HG02981 (cell line): ENCODE measurements at regions not wholly inside any gene's neighbourhood (a gene's known extent, or its start where the extent isn't known, plus 50 kb on each side); places are given as distances from the start of the nearest gene placed in this dataset.

Experiments used
- ATAC-seq: cut with Tn5 transposase; IDR thresholded peaks from one replicate; pipeline ENCODE4 v1.9.1; 2021; ENCODE audit warnings: mild to moderate bottlenecking, moderate library complexity; ENCODE audit not compliant: unreplicated experiment

DNA sequence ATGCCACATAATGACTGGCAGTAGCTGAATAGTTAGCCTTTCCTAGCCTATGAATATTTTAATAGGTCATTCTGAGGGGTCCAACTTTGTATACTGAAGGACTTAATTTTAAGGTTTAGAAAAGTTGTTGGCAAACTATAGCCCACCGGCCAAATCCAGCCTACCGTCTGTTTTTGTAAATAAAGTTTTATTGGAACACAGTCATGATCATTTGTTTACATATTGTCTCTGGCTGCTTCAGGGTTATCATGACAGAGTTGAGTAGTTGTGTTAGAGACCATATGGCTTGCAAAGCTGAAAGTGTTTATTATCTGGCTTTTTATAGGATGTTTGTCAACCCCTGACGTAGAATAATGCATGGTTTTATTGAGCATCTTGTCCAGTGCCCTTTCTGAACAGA lies 73.4 kb downstream of the NTMT2 start:
- ATAC-seq, result no peak

DNA sequence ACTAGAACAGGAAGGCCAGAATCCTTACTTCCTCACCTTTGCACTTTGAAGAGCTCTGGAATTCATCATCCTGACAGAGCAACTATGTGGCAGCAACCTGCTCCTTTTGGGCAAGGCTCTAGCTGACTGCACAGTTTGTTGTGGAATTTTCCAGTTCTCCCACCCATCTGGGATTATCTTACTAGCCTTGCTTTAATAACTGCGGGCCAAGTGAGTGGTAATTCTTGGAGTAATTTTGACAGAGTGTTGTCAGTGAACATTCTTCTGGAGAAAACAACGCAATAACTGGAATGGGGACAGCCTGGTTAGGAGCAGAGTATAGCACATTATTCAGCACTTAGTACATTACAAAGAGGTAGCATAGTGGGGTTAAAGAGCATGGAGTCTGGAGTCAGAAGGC lies 75.3 kb downstream of the NTMT2 start:
- no peak for ATAC-seq

DNA sequence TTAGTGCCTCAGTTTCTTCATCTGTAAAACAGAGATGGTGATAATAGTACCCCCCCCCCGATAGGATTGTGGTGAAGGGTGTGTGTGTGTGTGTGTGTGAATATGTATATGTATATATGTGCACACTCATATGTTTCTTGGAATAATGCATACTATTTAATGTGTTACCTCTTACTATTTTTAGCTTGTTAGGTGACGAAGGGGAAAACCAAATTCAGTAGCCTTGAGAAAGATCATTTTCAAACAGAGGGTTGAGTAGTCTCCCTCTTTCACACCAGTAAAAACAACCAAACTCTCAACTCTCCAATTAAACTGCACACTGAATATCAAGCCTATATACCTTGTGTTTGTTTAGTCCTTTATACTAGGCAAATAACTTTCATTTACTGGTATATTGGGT lies 75.7 kb downstream of the NTMT2 start:
- no peak for ATAC-seq

DNA sequence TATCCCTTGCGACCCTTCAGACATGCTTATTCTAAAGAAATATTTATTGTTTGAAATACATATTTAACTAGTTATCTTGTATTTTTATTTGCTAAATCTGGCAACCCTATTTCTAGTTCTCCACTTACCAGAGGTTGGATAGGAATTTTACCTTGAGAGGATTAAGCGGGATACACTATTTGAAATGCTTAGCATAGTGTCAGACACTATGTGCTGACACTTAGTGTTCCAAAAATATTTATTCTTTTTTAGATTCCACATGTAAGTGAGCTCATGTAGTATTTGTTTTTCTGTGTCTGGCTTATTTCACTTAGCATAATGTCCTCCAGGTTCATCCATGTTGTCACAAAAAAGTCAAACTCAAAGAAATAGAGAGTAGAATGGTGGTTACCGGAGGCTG lies 78.7 kb downstream of the NTMT2 start:
- ATAC-seq, result no peak

DNA sequence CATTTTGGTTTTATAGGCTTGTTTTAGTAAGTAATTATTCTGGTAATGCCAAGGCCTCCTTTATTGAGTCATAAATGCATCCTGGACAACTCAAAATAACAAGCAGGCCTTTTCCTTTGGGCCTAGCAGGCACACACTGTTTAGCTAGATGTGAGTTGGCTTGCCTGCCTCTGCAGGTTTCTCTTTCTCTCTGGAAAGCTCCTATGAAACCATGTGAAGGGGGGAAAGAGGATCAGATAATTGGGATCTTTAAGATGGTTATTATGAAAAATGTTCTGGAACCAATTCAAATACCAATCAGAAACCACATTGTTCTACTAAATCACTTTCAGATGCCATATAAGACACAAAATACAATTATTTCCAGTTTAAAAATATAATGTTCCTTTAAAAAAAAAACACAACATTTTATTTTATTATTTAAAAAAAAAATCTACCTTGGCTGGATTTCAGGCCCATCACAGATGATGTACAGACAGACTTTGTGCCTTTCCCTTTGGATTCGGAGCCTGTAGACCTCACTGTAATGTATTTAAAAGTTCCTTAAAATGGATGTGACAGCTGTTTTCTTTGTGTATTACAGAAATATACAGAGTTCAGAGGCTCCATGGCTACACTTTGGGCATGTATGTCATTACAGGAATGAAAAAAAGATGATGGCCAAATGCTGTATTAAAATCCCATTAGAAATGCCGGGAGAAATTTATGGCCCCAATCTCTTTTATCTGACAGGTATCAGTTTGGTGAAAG lies 80.2 kb downstream of the NTMT2 start:
- no peak for ATAC-seq

DNA sequence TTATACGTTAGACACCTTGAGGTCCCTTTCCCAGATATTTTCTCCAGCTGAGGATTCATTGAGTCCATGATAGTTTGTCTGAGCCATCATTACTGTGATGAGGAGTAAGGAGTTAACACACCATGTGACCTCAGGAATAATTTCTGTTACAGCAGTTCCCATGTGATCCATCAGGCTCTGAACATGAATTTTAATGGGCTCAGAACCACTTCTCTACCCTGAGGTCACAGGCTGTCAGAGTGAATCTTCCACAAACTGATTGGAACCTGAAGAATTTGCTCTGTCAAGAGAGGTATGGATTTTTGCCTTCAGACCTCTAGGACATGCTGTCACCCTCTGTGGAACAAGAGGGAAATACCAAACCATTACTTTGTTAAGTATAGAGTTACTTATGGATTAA lies 81.0 kb downstream of the NTMT2 start:
- ATAC-seq, result no peak

DNA sequence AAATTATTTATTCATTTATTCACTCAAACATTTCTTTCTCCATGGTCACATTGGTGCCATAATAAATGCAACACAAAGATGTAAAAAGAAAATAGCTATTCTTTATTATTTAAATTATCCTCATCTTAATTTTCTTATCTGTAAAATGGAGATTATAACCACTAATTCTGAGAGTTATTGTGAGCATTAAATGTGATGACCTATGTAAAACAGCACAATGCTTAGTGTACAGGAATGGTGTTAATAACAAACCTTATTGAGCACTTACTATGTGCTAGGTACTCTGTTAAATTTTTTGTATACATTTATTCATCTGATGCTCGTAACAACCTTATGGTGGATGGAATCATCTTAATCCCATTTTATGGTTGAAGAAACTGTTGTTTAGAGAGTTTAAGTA lies 84.6 kb downstream of the NTMT2 start:
- ATAC-seq, result no peak

DNA sequence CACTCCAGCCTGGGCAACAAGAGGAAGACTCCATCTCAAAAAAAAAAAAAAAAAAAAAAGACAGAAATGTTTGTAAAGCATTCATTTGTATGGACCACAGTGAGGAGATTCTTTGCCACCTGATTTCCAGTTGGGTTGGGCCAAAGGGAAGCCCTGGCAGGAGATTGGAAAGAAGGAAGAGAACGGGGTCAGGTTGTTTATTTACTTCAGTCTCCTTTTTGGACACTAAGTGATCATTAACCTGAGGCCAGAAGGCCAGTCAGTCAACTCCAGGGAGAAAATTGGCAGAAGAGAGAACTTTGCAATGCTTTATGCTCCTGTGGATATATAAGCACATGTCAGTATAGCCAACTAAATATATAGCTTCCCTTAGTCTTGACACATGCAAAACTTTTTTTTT lies 85.9 kb downstream of the NTMT2 start:
- ATAC-seq, result no peak

DNA sequence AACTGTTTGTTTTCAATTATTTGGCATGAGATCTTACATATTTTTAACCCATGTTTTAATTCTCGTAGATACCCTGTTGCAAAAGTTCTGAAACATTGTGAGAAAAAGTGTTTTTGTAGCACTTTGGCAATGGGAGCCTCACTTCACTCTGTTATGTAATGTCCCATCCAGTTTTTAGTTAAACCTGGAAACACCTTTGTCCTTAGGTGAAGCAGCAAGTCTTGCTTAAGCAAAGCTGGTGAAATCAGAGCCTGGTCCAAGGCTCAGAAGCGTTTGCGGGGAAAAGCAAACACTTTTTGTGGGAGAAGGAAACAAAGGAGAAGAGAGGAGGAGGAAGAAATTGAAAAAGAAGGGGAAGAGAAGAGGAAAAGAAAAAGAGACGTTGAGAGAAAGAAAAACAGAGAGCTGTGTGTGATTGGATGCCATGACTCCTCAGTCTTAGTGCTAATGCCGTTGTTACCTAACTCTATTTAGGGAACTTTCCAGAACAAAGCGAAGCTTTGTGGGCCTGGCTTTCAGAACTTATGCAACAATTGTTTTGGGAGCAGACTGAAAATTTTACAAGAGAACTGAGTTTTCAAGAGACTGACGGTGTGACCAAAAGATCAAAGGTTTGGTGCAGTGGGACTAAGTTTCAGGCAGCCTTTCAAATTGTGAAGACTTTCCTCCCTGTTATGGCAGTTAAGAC lies 93.1 kb downstream of the NTMT2 start:
- ATAC-seq, result no peak

DNA sequence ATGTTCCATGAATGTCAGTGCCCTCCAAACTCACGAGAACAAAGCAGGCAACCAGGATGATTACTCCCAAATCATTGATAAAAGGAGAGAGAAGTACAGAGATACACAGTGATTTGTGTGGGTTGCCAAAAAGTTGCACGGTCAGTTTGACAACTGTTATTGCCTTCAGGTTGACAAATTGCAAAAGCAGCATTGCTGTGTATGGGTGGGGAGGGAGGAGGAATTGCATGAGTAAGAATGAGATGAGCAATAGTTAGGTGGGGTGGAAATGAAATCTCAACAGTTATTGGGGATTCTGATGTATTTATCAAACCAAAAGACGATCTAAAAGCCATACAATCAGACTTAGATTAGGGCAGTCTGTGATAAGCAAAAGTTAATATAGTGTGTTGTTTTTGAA lies 93.7 kb downstream of the NTMT2 start:
- ATAC-seq, result no peak

DNA sequence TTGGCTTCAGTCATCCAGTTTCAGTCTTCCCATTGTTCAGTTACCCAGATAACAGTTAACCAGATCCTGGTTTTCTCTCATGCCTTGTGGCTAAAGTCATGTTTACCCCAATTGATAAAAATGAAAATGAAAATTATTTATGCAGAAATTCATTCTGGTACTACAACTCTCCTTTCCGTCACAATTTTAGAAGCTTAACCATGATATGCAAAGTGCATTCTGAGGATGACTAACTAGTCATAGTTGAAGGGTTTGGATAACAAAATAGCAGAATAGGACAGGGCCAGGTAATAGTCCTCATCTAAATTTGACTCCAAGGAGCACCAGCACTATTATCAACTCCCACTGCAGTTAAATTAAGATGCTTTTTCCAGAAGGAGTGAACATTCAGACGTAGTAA lies 94.7 kb downstream of the NTMT2 start:
- ATAC-seq, result peak; percentile 99

DNA sequence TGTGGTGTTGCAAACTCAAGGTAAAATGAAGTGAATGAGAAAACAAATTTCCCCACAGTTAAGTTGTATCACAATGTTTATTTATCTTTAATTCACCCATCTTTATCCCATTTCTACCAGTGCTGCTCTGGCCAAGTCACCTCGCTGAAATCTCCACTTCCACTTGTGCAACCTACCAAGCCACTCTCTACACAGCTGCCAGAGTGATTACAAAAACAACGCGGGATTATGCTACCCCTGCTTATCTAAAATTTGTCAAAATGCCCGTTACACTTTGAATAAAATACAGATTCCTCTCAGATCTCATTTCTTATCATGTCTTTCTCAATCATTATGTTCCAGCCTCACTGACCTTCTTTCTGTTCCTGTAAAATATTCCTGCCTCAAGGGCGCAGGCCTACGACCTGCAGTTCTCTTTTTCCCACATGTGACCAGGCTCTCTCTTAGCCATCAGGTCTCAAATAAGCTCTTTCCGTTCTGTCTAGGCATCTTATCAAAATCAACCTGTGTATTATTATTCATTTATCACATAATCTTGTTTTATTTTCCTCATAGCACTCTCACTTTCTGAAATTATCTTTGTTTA lies 95.6 kb downstream of the NTMT2 start:
- no peak for ATAC-seq

DNA sequence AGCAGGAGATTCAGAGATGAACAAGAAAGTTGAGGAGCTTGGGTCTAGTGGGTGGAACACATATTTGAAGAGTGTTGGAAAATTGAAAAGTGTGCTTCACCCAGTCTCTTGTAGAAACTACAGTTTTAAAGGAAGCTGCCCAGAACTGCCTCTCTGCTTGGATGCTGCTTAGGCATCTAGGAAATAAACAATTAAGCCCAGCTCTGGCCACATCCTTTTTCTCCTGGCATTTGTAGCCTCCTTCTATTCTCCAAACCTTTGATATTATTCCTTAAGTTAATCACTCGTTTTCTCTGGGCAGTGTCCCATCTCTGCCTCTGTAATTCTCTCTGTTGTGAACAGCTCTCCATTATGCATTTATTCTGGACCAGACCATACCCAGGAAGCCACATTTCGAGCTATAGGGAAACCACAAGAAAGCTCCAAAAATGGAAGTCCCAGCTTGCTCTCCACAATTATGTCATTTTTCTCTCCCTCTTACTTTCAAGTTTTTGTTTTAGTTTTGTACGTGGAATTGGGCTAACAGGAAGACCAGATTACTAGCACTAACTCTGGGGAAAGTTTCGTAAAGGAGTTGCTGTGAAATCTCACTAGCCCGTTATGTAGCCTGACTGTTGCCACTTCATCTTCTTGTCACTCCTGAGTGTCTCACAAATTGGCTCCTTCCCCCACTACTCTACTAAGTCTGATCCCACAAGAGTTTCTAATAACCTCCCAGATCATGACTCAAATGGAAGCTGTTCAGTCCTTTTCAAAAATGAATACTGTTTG lies 102.2 kb downstream of the NTMT2 start:
- ATAC-seq, result no peak

DNA sequence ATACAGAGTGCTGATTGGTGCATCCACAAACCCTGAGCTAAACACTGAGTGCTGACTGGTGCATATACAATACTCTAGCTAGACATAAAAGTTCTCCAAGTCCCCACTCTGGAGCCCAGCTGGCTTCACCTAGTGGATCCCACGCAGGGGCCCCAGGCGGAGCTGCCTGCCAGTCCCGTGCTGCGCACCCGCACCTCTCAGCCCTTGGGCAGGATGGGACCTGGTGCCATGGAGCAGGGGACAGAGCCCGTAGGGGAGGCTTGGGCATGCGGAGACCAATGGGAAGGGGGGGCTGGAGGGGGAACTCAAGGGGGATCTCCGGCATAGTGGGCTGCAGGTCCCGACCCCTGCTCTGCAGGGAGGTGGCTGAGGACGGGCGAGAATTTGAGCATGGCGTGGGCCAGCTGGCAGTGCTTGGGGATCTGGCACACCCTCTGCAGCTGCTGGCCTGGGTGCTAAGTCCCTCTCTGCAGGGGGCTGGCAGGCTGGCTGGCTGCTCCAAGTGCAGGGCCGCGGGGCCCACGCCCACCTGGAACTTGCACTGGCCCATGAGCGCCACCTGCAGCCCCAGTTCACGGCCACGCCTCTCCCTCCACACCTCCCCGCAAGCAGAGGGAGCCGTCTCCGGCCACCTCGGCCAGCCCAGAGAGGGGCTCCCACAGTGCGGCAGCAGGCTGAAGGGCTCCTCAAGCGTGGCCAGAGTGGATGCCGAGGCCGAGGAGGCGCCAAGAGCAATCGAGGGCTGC lies 104.9 kb downstream of the NTMT2 start:
- no peak for ATAC-seq

DNA sequence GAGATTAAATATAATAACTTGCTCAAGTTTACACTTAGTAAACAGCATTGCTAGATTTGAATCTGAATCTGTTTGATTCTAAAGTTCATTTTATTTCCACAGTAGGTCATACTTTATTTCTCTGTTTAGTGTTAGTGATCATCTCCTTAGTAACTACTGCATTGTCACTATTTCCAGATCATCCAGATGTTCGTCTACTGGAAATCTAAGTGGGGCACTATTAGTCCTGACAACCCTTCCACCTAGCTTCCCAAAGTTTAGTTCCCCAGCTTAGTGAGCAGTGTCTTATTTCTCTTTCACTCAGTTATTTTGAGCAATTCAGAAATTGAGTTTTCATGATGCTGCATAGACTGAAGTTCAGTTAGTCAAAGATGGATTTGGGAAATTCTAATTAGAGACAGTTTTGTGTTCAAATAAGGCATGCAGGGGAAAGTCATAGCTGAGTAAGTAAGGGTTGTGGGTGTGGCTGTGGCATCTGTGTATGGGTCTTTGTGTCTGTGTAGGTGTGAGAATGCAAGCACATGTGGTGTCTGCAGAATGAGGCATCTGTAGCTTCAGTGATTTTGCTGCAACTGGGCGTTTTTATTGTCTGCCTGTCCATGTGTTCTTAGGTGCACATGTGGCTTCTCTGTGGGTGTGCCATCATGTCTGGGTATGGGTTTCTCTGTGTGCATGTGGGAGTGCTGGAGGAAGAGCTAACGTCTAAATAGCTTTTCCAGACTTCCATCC lies 107.3 kb downstream of the NTMT2 start:
- no peak for ATAC-seq

DNA sequence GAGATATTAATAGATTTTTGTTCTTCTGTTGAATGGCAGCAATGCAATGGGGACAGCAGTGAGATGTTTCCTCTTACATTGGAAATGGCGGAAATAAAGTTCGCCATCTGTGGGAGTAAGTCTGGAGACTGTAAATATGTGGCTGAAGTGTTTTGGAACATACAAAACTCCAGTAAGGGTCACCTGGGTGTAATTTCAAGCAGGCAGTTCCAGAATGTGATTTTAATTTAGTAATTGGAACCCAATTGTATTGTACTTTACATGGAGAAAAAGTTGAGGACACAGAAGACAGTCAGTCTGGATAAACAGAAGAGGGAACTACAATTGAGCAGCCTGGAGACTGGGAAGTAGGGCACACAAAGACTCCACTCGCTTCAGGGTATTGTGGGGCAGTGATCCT lies 108.6 kb downstream of the NTMT2 start:
- ATAC-seq, result no peak

DNA sequence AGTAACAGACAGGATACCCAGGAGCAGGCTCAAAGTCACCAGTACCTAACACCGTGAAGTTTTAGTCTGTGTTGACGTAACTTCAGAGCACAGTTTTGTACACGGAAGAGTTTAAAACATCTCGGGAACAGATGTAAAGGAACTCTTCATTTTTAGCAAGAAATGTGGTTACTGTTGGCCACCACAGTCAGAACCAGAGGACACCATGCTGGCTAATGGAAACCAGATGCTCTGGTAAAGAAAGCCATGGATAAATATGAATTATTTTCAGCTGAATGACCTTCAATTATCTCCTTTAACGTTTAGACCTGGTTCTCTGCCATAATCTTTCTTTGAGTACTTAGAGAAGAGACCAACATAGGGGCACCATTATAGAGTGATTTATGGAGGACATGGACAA lies 115.9 kb downstream of the NTMT2 start:
- no peak for ATAC-seq

DNA sequence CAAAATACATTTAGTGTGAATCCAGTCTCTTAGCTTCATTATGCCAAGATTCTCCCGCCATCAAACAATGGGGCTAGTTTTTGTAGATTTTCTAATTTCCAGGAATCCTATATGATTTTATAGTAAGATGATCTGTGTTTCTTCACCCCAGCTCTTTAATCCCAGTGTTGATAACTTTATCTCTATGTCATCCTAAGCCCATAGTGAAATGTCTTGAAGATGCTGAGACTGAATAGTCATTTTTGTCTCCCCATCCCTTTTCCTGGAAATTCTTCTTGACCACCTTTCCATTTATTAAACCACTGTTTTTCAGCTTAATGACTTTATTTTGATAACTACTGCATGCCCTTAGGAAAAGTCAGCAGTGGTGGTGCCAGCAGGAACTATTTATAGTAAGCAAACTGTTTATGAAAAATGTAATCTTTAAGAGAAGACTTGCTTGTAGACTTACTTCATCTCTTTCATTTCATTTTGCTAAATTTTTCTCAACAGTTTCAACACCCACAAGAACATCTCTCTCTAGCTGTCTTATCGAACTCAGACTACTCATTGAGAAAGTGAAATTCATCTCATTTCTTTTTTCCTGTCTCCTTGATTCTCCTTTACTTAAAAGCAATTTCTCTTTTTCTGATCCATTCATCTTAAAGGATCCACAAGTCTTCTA lies 116.6 kb downstream of the NTMT2 start:
- ATAC-seq, result no peak

DNA sequence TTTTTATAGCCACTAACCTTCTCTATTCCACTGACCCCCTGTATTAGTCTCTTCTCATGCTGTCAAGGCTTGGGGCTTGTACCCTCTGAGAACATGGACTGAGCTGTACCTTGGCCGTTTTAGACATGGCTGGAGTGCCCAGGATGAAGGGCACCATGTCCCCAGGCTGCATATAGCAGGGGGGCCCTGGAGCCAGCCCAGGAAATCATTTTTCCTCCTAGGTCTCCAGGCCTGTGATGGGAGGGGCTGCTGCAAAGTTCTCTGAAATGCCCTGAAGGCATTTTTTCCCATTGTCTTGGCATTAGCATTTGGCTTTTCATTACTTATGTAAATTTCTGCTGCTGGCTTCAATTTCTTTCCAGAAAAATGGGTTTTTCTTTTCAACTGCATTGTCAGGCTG lies 119.5 kb downstream of the NTMT2 start:
- ATAC-seq, result no peak

DNA sequence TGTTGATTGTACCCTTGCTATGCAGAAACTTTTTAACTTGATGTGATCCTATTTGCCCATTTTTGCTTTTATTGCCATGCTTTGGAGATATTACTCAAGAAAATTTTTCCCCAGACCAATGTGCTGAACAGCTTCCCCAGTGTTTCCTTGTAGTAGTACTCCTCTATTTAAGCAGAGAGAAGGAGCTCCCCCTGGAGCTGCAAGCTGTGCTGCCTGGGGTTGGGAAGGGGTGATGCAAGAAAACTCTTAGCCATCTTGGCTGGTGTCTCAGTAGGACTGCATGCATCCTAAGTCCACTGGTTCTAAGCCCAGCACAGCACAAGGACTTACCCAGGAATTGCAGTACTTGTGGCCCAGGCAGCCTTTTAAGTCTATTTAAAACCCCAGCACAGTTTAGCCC lies 121.6 kb downstream of the NTMT2 start:
- no peak for ATAC-seq
